Mammary epithelial cell (primary cell): ENCODE measurements at regions not wholly inside any gene's neighbourhood (a gene's known extent, or its start where the extent isn't known, plus 50 kb on each side); places are given as distances from the start of the nearest gene placed in this dataset.

Source experiments
- CTCF ChIP-seq, 2 donors: IDR thresholded peaks in 1 of 2; conservative IDR thresholded peaks in 1 of 2; 2 replicates each; pipeline ENCODE4 v1.5.1; 2011 to 2012; ENCODE audit warnings: inconsistent platforms in 2 of 2, low read length in 2 of 2, mild to moderate bottlenecking in 2 of 2, control low read depth in 1 of 2, low read depth in 1 of 2; ENCODE audit not compliant: insufficient read depth in 1 of 2; ENCODE audit errors: extremely low read depth in 1 of 2
- EZH2 ChIP-seq: IDR thresholded peaks from 2 replicates; pipeline ENCODE4 v1.6.1; 2012; ENCODE audit warnings: low read length, inconsistent platforms, borderline replicate concordance

DNA sequence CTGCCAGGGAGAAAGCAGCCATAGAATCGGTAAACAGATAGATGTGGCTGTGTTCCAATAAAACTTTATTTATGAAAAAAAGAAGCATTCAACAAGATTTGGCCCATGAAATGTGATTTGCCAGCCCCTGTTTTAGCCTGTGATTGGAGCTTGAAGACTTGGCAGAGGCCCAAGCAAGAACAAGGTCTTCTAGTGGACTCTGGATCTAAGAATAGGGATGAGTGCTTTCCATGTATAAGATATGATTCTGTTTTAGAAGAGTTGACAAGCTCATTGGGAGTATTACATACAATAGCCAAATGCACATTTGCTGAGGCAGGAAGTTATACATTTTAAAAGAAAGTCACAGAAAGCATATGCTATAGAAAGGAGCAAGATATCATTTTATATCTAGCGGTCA, 175.6 kb upstream of the LUZP2 start:
- TF ChIP-seq CTCF (conservative IDR thresholded peaks at IDR 0.05 in 1 of 2, IDR thresholded peaks at IDR 0.05 in 1 of 2; ENCODE audit: extremely low read depth in 1 of 2, insufficient read depth in 1 of 2, low read depth in 1 of 2, low read length in 2 of 2): no peak
- TF ChIP-seq EZH2: no peak
